Hepatocyte (in vitro differentiated cells): ENCODE measurements at regions not wholly inside any gene's neighbourhood (a gene's known extent, or its start where the extent isn't known, plus 50 kb on each side); places are given as distances from the start of the nearest gene placed in this dataset.

Source experiments
- DNase-seq: peaks from one replicate; pipeline ENCODE4 v3.0.0-alpha.2; 2016; ENCODE audit warnings: low spot score
- H2AFZ ChIP-seq: fragments of 200-600 bp; sonication (generic); 2 replicates; pipeline ENCODE4 v1.6.0; 2016; ENCODE audit warnings: antibody characterized with exemption, mild to moderate bottlenecking
- H3K27ac ChIP-seq: fragments of 200-600 bp; sonication (generic); 2 replicates; pipeline ENCODE4 v1.5.1; 2016; ENCODE audit warnings: mild to moderate bottlenecking
- H3K27me3 ChIP-seq: fragments of 200-600 bp; sonication (generic); 2 replicates; pipeline ENCODE4 v1.6.1; 2016
- H3K36me3 ChIP-seq: fragments of 200-600 bp; sonication (generic); replicated peaks from 2 replicates; pipeline ENCODE4 v1.5.1; 2016; ENCODE audit warnings: low read depth; ENCODE audit not compliant: insufficient read depth
- H3K4me1 ChIP-seq: fragments of 200-600 bp; sonication (generic); 2 replicates; pipeline ENCODE4 v1.5.1; 2016; ENCODE audit warnings: mild to moderate bottlenecking, moderate library complexity; ENCODE audit not compliant: insufficient read depth
- H3K4me2 ChIP-seq: fragments of 200-600 bp; sonication (generic); 2 replicates; pipeline ENCODE4 v1.6.0; 2016
- H3K4me3 ChIP-seq: fragments of 200-600 bp; sonication (generic); 2 replicates; pipeline ENCODE4 v1.5.1; 2016; ENCODE audit warnings: mild to moderate bottlenecking
- H3K79me2 ChIP-seq: fragments of 200-600 bp; sonication (generic); 2 replicates; pipeline ENCODE4 v1.6.0; 2017; ENCODE audit warnings: mild to moderate bottlenecking
- H3K9me2 ChIP-seq: fragments of 200-600 bp; sonication (generic); replicated peaks from 2 replicates; pipeline ENCODE4 v1.6.0; 2017; ENCODE audit warnings: mild to moderate bottlenecking; ENCODE audit not compliant: insufficient read depth
- H3K9me3 ChIP-seq: fragments of 200-600 bp; sonication (generic); 2 replicates; pipeline ENCODE4 v1.5.1; 2016; ENCODE audit warnings: low read depth, mild to moderate bottlenecking
- H4K20me1 ChIP-seq: fragments of 200-600 bp; sonication (generic); 2 replicates; pipeline ENCODE4 v1.6.0; 2016; ENCODE audit warnings: mild to moderate bottlenecking; ENCODE audit not compliant: insufficient read depth, poor library complexity, severe bottlenecking
- EZH2 ChIP-seq: fragments of 200-600 bp; sonication (generic); IDR thresholded peaks from 2 replicates; pipeline ENCODE4 v1.6.1; 2016; ENCODE audit warnings: antibody characterized with exemption, mild to moderate bottlenecking, borderline replicate concordance
- EZH2phosphoT487 ChIP-seq: fragments of 200-600 bp; sonication (generic); IDR thresholded peaks from one replicate; pipeline ENCODE4 v1.6.1; 2018; ENCODE audit warnings: antibody characterized with exemption, mild to moderate bottlenecking, low read depth, moderate library complexity; ENCODE audit not compliant: unreplicated experiment, severe bottlenecking
- WGBS: methylation state at CpG from one replicate; pipeline ENCODE4 v1.1.6; 2016; ENCODE audit warnings: low lambda C conversion rate; ENCODE audit errors: missing lambda C conversion rate; 5-methylcytosine and 5-hydroxymethylcytosine counted together
- TF ChIP-seq, protein P1 (sequence below): fragments of 200-600 bp; sonication (generic); IDR thresholded peaks from 2 replicates; pipeline ENCODE4 v1.5.1; 2016; ENCODE audit warnings: antibody characterized with exemption, mild to moderate bottlenecking; ENCODE audit not compliant: poor library complexity

DNA sequence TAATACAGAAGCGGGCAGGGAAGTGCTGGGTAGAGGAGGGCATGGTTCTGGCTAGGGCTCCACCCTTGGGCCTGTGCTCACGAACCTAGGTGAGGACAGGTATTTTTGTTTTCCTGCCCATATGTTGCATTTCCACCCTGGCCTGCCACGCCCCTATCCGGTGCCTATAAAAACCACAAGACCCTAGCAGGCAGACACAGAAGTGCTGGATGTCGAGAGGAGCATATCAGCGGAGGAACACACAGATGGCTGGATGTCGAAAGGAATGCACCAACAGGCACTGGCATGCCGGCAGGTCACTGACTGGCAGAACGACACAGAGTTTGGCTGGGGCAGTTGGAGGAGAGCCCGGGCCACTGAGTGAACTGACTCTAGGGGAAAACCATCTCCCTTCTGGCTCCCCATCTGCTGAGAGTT, 316.6 kb upstream of the BOD1L1 start:
- no peak overlapping the region for H3K4me2 ChIP-seq
- DNase-seq, result no peak
- H3K36me3 ChIP-seq, result no peaks in the 10 kb centered on the region
- WGBS, result 89% methylated on average over 10 of the region's 10 CpGs
- H4K20me1 ChIP-seq, result no peaks in the 10 kb centered on the region
- no peaks in the 10 kb centered on the region for H3K4me1 ChIP-seq
- no peak overlapping the region for H3K4me3 ChIP-seq
- no peaks in the 10 kb centered on the region for H3K9me2 ChIP-seq
- no peaks in the 10 kb centered on the region for H3K79me2 ChIP-seq
- no peak overlapping the region for H3K27ac ChIP-seq
- TF ChIP-seq, protein P1, sequence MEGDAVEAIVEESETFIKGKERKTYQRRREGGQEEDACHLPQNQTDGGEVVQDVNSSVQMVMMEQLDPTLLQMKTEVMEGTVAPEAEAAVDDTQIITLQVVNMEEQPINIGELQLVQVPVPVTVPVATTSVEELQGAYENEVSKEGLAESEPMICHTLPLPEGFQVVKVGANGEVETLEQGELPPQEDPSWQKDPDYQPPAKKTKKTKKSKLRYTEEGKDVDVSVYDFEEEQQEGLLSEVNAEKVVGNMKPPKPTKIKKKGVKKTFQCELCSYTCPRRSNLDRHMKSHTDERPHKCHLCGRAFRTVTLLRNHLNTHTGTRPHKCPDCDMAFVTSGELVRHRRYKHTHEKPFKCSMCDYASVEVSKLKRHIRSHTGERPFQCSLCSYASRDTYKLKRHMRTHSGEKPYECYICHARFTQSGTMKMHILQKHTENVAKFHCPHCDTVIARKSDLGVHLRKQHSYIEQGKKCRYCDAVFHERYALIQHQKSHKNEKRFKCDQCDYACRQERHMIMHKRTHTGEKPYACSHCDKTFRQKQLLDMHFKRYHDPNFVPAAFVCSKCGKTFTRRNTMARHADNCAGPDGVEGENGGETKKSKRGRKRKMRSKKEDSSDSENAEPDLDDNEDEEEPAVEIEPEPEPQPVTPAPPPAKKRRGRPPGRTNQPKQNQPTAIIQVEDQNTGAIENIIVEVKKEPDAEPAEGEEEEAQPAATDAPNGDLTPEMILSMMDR, result no peak
- TF ChIP-seq EZH2 (no peak), EZH2phosphoT487 (no peak)
- H3K27me3 ChIP-seq, result no peaks in the 10 kb centered on the region
- no peaks in the 10 kb centered on the region for H3K9me3 ChIP-seq
- H2AFZ ChIP-seq, result no peak overlapping the region

DNA sequence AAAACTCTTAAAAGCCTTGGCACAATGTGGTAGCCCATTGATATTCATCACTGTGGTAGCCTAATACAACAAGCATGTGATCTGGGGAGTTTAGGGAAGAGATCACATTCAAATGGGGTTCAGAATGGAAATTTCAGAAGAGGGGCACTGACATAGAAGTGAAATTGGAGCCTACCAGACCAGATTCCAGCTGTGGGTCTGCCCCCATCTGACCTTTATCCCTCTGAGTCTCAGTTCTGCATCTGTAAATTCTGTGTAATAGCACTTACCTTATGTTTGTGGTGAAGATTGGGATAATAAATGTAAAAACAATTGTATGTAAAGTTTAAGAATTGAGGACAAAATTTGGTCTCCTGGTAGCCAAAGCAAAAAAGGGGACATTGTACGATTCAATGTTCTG, 320.4 kb upstream of the BOD1L1 start:
- DNase-seq, result no peak
- no peak overlapping the region for H3K4me3 ChIP-seq
- H3K27ac ChIP-seq, result no peak overlapping the region
- no peaks in the 10 kb centered on the region for H3K27me3 ChIP-seq
- no peaks in the 10 kb centered on the region for H3K9me2 ChIP-seq
- WGBS, result 97% methylated on average over 1 of the region's 1 CpG
- H2AFZ ChIP-seq, result no peak overlapping the region
- no peaks in the 10 kb centered on the region for H3K4me1 ChIP-seq
- H3K4me2 ChIP-seq, result no peak overlapping the region
- no peaks in the 10 kb centered on the region for H4K20me1 ChIP-seq
- no peaks in the 10 kb centered on the region for H3K9me3 ChIP-seq
- H3K36me3 ChIP-seq, result no peaks in the 10 kb centered on the region
- H3K79me2 ChIP-seq, result no peaks in the 10 kb centered on the region
- TF ChIP-seq, protein P1, result no peak
- TF ChIP-seq EZH2 (no peak), EZH2phosphoT487 (no peak)

DNA sequence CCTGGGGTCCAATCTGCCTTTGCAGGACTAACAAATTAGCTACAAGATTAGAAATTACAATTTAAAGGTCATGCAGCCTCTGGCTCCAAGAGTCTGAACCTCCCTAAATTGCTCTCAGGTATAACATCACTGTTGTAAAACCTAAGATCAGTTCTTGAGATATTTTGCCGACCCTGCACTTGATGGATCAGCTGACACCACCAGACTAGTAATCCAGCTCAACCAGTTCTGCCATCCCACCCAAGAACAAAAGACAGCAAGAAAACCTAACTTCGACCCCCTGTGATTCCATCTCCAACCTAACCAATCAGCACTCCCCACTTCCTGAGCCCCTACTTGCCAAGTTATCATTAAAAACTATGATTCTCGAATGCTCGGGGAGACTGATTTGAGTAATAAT, 323.0 kb upstream of the BOD1L1 start:
- Histone ChIP-seq H3K27ac (no peak overlapping the region), H3K4me3 (no peak overlapping the region), H2AFZ (no peak overlapping the region), H3K9me2 (no peaks in the 10 kb centered on the region), H3K9me3 (no peaks in the 10 kb centered on the region), H3K79me2 (no peaks in the 10 kb centered on the region), H3K36me3 (no peaks in the 10 kb centered on the region), H3K27me3 (no peaks in the 10 kb centered on the region), H3K4me2 (no peak overlapping the region), H3K4me1 (no peaks in the 10 kb centered on the region), H4K20me1 (no peaks in the 10 kb centered on the region)
- WGBS, result 60% methylated on average over 4 of the region's 4 CpGs
- DNase-seq, result no peak
- TF ChIP-seq EZH2 (no peak), EZH2phosphoT487 (no peak)
- TF ChIP-seq, protein P1, result no peak

DNA sequence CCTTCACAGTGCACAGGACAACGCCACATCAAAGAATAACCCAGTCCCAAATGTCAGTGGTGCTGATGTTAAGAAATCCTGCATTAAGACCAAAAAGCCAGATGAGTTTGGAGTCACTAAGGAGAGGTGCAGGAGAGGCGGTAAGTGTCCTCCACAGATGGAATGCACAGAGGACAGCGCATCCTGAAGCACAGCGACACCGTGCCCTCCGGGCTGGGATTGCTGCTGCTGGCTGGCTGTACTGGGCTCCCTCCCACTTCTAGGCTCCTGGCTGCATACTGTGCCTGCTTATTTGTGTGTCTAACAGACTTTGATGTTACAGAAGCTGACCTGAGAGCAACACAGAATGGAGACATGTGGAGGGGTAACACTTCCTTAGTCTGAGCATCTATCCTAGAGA, 325.6 kb upstream of the BOD1L1 start:
- WGBS, result 83% methylated on average over 6 of the region's 6 CpGs
- H3K27me3 ChIP-seq, result no peaks in the 10 kb centered on the region
- no peak overlapping the region for H3K4me3 ChIP-seq
- H3K36me3 ChIP-seq, result no peaks in the 10 kb centered on the region
- no peaks in the 10 kb centered on the region for H3K9me2 ChIP-seq
- H3K4me2 ChIP-seq, result no peak overlapping the region
- H3K4me1 ChIP-seq, result no peaks in the 10 kb centered on the region
- H3K79me2 ChIP-seq, result no peaks in the 10 kb centered on the region
- H3K9me3 ChIP-seq, result no peaks in the 10 kb centered on the region
- TF ChIP-seq EZH2phosphoT487 (no peak), EZH2 (no peak)
- TF ChIP-seq, protein P1, result no peak
- H2AFZ ChIP-seq, result no peak overlapping the region
- H4K20me1 ChIP-seq, result no peaks in the 10 kb centered on the region
- no peak for DNase-seq
- no peak overlapping the region for H3K27ac ChIP-seq
